EH (cell line): ENCODE measurements at regions not wholly inside any gene's neighbourhood (a gene's known extent, or its start where the extent isn't known, plus 50 kb on each side); places are given as distances from the start of the nearest gene placed in this dataset.

Experiments
- DNase-seq: peaks from one replicate; pipeline ENCODE4 v3.0.0-alpha.2; 2015; ENCODE audit warnings: low read depth

DNA sequence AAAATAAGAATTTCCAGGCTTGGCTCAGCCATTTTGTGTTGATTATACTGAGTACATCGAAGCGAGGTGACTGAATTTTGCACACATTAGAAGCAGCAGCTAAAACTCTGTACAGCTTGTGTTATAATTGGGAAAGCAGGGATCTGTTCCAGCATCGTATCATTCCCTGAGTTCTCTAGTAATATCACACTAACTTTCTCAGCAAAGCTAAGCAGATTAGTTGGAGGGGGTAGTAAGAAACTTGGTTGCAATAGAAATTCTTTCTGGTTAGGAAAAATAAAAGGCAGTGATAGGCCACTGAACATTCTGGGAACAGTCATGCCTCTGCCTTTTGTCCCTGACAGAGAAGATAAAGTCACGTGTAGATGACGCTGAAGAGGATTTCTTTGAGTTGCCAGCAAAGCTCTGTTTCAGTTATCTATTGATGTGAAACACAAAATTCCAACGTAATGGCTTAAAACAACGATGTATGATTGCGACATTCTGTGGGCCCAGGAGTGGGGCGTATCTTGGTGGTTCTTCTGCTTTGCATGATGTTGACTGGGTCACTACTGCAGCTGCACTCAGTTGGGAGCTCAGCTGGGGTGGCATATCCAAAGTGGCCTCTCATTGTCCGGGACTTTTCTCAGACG, 202.1 kb upstream of the MEX3C start:
- DNase-seq: no peak

DNA sequence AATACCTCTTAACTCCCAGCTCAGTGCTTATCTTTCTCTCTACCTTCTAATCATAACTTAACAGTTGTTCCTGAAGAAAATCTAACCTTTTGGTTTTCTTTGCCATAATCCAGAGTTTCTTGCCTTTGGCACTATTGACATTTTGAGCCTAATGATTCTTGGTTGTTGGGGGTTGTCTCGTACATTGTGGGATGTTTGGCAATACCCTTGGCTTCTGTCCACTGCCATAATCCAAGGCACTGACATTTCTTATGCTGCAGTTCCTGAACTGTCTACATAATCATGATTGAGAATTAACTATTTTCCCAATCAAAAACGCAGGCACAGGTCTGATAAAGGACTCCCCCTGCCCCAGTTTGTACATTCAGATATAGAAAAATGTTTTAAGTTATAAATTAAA, 203.2 kb upstream of the MEX3C start:
- no peak for DNase-seq

DNA sequence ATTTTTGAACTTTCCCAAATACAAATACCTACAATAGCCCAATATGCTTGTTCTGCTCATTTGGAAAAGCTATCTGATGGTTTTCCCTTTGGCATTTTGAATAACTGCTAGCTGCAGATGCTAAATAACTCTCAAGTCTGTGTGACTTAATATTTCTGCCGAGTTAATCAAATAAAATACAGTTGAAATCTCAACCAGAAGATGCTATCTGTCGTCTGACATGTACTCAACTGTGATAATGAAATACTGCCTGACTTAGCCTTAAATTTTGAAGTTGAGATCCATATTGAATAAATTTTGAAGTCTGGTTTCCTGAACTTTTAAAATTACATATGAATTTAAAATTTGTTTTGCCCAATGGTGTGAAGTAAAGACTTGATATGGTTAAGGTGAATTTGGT, 204.4 kb upstream of the MEX3C start:
- no peak for DNase-seq

DNA sequence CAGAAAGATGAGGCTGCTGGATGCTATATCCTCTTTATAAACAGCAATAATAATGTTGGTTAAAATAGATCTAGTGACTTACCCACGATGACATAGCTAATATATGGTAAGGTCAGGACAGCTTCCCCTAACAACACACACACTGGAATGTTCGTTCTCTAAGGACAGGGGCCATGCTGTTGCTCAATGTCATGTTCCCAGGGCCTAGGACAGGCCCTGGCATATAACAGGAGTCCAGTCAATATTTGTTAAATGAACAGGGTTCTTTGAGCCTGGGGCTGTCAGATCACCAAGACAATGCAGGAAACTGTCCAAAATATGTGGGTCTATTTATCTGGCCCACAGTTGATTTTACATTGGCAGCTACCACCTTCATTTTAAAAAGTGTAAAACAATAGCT, 207.1 kb upstream of the MEX3C start:
- DNase-seq: no peak

DNA sequence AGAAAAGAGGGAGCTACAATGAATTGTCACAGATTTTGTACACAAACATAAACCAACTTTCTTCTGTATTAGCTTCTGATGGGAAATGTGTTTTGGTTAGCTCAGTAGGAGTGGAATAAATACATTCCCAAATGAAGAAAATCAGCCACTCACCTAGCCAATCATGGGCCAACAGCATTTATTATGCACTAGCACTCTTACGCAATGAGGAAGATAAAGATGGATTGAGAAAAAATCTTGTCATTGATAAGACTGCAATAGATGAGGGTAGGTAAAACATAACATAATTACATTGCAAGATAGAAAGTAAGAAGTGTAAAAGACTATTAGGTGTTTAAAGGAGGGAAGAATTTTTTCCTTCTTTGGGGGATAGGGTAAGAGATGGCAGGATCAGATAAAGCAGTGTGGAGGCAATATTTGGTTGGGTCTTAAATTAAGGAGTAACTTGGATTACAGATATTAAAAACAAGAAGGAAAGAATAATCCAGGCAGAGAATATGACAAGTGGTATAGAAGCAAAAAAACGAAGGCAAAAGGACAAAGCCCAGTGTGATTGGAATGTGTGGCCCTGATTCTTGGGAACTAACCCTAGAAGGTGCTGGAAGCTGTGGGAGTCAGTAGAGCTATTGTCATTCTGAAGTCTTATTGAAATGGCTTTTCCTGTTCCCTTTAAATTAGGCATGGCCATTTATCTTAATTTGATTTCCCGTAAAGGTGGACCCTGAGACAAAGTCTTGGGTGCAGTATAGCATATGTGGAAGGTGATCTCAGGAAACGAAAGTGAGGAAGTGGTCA, 208.4 kb upstream of the MEX3C start:
- no peak for DNase-seq

DNA sequence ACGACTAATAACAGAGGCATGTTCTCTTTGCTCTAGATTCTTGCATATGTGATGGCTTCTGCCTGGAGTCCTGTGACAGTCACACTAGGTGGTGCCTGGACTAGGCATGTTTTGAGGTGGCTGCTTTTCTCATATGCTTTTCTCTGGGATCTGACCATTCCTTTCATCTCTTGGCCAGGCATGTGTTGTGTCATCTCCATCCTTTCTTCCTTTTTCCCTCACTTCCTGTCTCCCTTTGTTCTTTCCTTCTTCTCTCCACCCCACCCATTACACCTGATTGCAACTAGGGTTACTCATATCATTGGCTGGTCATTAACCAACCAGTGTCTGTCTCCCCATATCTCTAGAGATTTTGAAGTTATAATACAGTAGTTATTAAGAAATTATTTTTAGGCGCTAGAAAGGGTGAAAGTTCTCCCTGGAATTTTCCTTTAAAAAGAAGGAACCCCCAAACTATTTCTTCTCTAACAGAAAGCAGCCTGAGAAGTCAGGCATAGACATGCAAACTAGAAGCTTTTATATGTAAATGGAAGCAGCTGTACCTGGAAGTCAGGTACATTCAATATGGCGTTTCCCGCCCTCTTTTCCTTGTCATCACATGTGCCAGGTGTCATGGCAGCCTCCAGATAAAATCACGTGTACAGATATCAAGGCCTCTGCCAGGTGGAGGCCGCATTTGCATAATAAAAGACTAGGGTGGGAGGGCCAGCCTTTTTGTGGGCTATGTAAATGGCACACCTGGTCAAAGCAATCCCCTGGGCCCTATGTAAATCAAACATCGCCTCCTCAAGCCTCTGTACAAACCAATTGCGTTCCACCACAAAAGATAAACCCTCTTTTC, 220.4 kb upstream of the MEX3C start:
- no peak for DNase-seq

DNA sequence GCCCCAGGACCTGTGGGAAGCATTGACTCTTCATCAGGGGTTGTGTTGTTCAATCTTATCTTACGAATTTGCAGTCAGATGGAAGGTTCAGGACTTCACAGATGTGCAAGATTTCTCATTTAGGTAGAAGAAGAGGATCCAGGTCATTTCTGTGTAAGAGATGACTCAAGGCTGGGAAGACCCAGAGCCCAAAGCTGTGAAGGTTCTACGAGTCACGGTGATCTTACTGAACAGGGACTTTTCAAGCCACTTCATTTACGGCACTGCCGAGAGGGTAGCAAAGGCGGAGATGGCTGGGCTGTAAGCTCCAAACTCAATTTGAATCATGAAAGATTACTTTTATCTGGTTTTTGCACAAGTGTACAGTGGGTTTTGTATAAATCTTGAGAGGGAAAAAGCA, 228.0 kb upstream of the MEX3C start:
- no peak for DNase-seq

DNA sequence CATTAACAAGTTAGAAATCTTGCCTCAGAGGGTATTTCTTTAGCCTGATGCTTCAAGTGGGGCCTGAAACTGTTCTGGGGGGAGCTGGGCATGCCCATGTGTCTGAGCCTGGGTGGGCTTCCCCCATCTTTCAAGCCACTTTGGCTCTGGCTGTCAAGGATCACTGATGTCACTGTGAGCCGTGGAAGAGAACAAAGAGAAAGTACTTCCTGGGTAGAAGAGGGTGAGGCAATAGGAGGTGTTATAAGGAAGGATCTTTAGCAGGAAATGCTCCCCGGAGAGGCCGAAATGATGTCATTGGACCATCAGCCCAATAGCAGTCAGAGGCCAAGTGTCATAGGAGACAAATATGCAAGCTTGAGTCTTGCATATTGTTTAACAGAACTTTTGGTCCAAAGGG, 228.4 kb upstream of the MEX3C start:
- DNase-seq: no peak

DNA sequence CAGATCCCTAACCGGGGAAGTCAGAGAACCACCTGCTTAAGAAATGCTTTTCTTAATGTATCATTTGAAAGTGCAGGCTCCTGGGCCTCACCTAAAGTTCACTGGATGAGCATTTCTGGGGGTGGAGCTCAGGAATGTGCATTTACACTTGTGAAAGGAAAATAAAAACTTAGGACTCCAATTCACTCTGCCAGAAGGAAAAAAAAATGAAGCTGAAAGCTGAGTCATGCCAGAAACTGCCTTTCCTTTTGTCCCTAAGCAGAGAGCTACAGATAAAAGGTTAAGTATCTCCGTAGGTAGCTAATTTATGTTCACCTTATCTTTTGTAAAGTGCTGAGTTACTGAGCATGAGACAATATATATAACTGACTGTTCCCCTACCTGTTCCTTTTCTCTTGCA, 229.5 kb upstream of the MEX3C start:
- no peak for DNase-seq

DNA sequence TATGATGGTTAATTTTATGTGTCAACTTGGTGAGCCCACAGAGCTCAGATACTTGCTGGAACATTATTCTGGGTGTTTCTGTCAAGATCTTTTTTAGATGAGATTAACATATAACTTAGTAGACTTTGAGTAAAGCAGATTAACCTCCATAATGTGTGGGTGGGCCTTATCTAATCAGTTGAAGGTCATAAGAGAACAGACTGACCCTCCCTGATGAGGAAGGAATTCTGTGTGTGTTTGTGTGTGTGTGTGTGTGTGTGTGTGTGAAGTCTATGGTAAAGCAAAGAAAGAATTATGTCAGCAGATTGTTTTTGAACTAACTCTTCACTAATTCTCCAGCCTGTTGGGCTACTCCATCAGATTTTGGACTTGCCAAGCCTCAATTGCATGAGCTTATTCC, 232.2 kb upstream of the MEX3C start:
- DNase-seq: no peak

DNA sequence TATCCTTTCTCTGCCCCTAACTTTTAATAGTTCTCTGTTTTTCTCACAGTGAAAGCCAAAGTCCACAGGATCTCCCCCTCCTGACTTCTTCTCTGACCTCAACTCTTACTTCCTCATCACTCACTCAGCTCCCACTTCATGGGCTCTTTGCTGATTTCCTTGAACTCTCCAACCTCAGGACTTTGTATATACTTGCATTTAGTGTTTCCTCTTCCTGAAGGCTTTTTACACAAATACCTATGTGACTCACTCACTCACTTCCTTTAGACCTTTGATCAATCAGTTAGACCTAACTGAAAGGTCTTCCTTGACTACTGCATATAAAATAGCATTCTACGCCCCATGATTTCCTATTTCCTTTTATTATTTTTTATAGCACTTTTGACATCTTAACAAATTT, 233.1 kb upstream of the MEX3C start:
- DNase-seq: no peak

DNA sequence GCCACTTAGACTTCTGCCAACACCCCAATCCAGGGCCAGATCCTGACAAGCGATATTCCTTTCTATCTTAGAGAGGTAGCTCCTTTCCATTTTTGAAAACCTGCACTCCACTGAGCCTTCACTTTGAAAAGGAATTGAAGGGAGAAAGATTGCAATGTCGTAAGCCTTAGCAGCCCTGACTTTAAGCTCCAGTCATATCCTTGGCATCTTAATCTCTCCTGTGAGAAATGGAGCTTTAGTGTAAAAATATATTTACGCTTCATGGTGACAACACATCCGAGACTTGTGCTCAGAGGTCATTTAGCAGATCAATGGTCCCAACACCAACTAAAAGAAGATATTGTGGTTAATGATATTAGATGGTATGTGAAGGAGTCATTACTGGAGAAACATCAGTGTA, 235.8 kb upstream of the MEX3C start:
- DNase-seq: no peak

DNA sequence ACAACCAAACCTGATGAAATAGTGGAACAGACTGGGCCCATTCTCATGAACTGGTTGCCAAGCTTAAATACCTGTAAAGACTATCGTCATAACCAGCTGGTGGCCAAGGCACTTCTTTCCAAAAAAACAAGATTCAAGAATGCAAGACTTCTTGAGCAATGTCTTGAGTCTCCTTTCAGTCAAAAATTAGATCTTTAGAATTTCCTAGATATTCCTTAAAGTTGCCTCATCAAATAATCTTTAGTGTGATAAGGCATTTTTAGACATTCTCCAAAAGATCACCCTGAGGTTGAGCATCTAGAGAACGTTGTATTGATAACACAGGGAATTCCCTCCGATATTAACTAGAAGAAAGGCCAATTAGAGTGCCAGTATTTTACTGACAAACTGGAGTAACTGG, 236.4 kb upstream of the MEX3C start:
- DNase-seq: no peak

DNA sequence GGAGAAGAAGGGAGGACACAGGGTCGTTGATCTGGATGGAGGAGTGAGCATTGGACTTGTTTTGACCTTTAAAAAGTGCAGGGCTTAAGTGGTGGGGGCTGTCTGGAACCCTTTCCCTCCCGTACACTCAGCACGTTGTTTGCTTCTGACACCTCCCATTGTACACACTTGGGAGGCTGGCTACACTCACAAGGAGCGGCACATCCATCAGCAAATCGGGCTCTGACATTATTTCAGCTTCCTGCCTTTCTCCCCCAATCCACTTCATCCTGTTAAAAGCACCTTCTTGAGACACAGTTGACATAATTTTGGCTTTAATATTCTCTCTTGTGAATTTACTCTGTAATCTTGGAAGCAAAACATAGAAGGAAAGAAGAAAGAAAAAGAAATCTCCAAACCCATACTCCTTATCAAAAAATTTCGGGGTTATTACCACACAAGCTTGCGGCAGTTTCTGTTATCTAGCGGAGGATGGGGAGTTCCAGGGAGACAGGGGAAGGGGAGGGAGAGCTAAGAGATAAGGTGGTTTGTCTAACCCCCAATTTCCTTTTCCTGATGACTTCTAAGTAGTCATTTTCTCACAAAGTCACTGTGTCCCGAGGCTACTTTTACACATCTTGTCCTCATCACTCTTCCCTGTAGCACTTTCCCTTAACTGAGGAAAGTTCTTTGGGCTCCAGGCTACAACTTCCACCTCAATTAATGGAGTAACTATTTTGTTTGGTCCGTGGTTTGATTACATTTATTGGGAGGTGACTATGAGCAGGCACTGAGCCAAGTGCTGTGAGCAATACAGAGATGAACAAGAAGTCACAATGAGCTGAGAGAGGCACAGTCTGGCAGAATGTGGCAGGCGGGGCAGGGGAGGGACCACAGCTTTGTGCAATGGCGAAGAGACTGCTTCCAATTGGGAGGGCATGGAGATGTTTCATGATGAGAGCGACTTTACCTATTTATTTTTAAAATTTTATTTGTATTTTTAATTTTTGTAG, 240.1 kb upstream of the MEX3C start:
- DNase-seq: no peak

DNA sequence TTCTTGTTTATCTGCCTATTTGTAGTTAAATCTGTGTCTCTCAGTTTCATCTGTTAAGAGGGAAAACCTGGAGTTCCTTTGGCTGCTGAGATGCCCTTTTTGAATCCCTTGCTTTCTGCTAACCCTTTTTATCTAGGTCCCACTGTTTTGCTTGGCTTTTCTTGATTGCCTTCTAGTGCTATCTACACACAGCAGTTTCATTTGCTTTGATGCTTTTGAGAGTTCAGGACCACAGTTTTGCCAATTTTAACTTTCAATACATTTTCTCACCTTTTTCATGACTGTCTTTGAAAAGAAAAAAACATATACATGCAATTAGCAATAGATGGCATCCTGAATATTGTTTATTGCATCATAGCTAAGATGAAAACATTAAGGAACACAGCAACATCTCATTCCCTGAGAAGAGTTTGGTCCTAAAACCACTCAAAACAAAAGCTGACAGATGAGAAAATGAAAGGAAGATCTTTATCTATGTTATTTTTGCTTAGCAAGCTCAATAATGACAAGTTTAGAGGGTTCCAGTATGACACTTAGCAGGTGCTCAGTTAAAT, 241.4 kb upstream of the MEX3C start:
- no peak for DNase-seq

DNA sequence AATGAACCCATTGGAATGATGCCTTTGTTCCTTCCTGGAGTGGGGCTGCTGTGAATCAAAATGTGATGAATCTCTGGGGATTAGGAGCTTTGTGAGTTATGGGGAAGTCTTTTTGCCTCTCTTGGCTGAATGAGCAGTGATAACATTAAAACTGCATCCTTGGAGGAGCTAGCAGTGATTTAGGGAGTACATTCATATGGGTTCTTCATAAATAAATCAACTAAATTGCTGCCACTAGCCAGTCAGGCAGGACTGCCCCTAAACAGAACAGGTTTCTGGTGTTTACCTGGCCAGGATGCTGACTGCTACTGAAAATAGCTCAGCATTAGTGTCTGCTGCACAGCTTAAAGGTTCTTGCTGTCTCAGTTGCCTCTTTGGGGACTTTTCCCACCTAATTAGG, 244.5 kb upstream of the MEX3C start:
- no peak for DNase-seq

DNA sequence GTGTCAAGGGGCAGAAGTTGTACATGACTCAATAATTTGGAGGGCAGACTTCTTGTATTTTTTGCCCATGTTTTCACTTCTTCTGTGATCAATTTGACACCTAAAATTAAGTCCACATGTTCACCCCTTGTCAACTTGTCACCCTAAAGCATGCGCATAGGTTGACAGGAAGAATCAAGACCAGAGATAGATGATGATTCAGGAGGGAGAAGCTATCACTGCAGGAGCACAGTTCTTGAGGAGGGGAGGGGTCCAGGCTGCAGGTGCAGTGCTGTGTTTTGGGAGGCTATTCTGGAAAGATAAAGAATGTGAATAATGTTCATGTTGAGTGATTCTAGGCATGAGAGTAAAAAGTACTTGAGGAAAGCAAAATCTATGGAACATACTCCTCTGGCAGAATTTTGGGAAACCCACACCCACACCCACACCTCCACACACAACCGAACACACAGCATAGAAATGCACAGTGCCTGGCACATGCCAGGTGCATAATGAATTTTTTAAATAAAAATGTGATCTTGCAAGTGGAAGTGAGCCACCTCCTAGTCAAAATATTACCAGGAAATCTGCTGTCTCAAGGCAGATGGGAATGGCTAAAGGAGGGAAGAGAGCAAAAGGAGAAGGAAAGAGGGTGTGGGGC, 249.2 kb upstream of the MEX3C start:
- DNase-seq: no peak

DNA sequence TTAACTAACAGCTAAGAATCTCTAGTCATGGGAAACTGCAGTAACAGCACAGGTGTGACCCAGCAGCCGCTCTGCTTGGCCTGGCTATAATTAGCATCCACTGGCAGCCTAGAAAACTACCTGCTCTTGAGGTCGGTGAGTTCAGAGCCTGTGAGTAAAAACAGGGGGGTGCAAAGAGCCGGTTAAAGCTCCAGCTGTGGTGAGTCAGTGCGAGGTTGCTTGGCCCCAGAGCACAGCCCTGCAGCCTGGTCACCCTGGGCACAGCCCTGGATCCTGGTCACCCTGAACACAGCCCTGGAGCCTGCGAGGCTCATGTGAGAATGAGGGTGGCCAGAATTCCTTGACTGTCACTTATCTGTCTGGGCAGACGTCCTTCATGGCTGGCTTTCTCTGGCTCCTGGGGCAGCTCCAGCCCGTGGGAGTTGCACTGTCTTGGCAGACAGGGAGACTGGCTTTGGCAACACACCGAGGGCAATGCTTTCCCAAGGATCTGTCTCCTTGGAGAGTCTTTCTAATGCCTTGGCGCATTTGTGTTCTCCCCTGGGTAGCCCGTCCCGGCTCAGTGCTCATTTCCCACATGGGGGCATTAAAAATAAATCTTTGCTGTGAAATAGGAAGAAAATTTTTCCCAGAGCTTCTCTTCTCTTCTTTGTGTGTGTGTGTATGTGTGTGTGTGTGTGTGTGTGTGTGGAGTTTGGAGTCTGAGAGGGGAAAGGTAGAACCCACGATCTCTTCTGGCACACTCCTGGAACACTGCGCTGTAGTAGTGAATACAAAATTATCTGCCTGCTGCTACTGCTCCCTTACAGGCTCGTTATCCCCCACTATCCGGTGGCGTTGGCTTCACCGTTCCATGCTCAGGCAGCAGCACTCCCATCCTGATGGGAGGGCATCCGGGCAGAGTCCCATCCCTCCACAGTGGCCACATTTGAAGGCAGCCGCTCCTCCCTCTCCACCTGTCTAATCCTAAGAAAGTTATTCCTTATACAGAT, 250.2 kb upstream of the MEX3C start:
- no peak for DNase-seq

DNA sequence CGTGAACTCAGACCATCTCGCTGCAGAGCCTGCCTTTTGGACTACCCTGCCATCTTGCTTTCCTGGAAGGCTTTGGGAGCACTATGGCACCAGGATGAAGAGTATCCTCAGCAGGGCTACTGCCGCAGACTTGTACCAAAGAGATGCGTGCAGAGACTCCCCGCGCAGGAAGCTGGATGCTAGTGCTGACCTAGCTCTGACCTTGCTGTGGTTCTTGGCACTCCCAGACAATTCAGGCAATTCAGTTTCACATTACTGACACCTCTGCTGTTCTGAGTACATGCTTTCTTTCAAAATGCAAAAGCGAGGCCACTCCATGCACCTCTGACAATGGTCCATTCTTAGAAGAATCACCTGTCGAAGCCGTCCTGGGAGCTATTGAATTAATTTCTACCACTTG, 251.5 kb upstream of the MEX3C start:
- no peak for DNase-seq

DNA sequence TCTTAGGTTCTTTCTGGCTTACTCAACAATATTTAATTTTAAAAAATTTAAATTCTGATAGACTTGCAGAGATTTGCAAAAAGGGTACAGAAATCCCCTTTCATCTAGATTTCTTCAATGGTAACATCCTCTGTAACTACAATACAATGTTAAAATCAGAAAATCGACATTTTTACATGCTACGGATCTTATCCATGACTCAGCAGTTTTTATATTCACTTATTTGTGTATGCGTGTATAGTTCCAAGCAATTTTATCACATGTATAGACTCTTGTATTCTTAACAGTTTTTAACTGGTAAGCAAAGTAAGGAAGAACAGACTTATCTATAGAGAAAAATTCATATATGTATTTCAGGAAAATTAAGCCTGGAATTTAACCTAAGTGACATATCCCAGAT, 256.1 kb upstream of the MEX3C start:
- no peak for DNase-seq
